ENCODE measurements at regions not wholly inside any gene's neighbourhood (a gene's known extent, or its start where the extent isn't known, plus 50 kb on each side); places are given as distances from the start of the nearest gene placed in this dataset.

- Mint-ChIP-seq H3K9me3 (peaks cover 4% of the 10 kb centered on the region), H3K27me3 (no peaks in the 10 kb centered on the region), H3K4me3 (no peak overlapping the region), H3K36me3 (no peaks in the 10 kb centered on the region), H3K4me1 (ENCODE audit: unreplicated experiment) (no peaks in the 10 kb centered on the region), H3K27ac (no peak overlapping the region)
- no peak for TF ChIP-seq CTCF (conservative IDR thresholded peaks at IDR 0.05)
- DNase-seq (ENCODE audit: extremely low spot score, unreplicated experiment): no peak
Measured at GRCh38 chr5:143730112-143730801, 81.7 kb upstream of the HMHB1 start.

DNA sequence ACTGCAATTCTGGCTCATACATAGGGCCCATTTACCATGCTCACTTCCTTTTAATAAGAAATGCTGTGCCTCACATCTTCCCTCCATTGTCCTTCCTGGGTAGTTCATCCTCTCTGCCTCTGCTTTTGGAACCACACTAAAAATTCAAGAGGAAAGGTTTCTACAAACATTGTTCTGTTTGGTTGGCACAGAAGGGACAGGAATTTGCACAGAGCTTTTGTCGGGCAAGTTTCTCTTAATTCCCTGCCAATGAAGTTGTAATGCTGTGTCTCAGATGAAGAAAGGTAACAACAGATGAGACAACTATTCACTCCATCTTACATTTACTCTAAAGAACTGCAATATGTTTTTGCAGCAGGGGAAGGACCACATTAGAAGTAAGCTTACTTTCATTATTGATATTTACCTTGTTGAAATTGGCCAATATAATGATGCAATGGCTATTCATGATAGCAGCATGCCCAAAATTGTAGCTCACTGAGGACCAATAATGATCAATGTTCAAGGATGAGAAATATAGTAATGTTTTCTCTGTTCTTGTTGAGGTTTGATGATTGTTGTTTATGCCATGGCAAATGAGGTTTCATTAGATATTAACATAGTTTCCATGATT is 82.5 kb upstream of the HMHB1 start:
- H3K27me3 Mint-ChIP-seq: peaks cover 2% of the 10 kb centered on the region
- peaks cover 12% of the 10 kb centered on the region for H3K9me3 Mint-ChIP-seq
- no peak overlapping the region for H3K27ac Mint-ChIP-seq
- TF ChIP-seq CTCF (conservative IDR thresholded peaks at IDR 0.05): no peak
- H3K36me3 Mint-ChIP-seq: peaks cover 2% of the 10 kb centered on the region
- no peak for DNase-seq (ENCODE audit: extremely low spot score, unreplicated experiment)
- H3K4me1 Mint-ChIP-seq (ENCODE audit: unreplicated experiment): no peaks in the 10 kb centered on the region
- H3K4me3 Mint-ChIP-seq: no peak overlapping the region

- Mint-ChIP-seq H3K27ac (no peak overlapping the region), H3K4me3 (no peak overlapping the region), H3K27me3 (peaks cover 6% of the 10 kb centered on the region), H3K4me1 (ENCODE audit: unreplicated experiment) (no peaks in the 10 kb centered on the region), H3K36me3 (peaks cover 3% of the 10 kb centered on the region), H3K9me3 (peaks cover 25% of the 10 kb centered on the region)
- DNase-seq (ENCODE audit: extremely low spot score, unreplicated experiment): no peak
- TF ChIP-seq CTCF (conservative IDR thresholded peaks at IDR 0.05): no peak
Measured at GRCh38 chr5:143723159-143723558, 88.8 kb upstream of the HMHB1 start.

DNA sequence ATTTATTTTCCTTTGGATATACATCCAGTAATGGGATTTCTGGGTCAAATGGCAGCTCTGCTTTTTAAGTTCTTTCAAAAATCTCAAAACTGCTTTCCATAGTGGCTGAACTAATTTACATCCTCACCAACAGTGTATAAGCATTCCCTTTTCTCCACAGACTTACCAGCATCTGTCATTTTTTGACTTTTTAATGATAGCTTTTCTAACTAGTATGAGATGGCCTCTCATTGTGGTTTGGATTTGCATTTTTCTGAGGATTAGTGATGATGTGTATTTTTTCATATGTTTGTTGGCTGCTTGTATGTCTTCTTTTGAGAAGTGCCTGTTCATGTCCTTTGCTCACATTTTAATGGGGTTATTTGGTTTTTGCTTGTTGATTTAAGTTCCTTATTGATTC is 90.0 kb upstream of the HMHB1 start:
- peaks cover 12% of the 10 kb centered on the region for H3K4me1 Mint-ChIP-seq (ENCODE audit: unreplicated experiment)
- no peak for TF ChIP-seq CTCF (conservative IDR thresholded peaks at IDR 0.05)
- H3K27me3 Mint-ChIP-seq: peaks cover 6% of the 10 kb centered on the region
- no peak for DNase-seq (ENCODE audit: extremely low spot score, unreplicated experiment)
- peaks cover 25% of the 10 kb centered on the region for H3K9me3 Mint-ChIP-seq
- no peak overlapping the region for H3K4me3 Mint-ChIP-seq
- no peak overlapping the region for H3K27ac Mint-ChIP-seq
- H3K36me3 Mint-ChIP-seq: peaks cover 3% of the 10 kb centered on the region

- no peak for TF ChIP-seq CTCF (conservative IDR thresholded peaks at IDR 0.05)
- H3K36me3 Mint-ChIP-seq: peaks cover 3% of the 10 kb centered on the region
- DNase-seq (ENCODE audit: extremely low spot score, unreplicated experiment): no peak
- H3K9me3 Mint-ChIP-seq: peaks cover 23% of the 10 kb centered on the region
- peaks cover 15% of the 10 kb centered on the region for H3K4me1 Mint-ChIP-seq (ENCODE audit: unreplicated experiment)
- H3K27me3 Mint-ChIP-seq: peaks cover 6% of the 10 kb centered on the region
- H3K4me3 Mint-ChIP-seq: no peak overlapping the region
- no peak overlapping the region for H3K27ac Mint-ChIP-seq
Measured at GRCh38 chr5:143720689-143721088, 91.3 kb upstream of the HMHB1 start.

All from type B pancreatic cell (in vitro differentiated cells).